Left cardiac atrium (tissue), 4 donors: ENCODE measurements at regions not wholly inside any gene's neighbourhood (a gene's known extent, or its start where the extent isn't known, plus 50 kb on each side); places are given as distances from the start of the nearest gene placed in this dataset.
A peak's percentile ranks its signal among the peaks of the same experiment; 100 is the strongest.

ENCODE experiments used
- ATAC-seq, 2 donors: fragments of 200-7000 bp; cut with Tn5 transposase; one replicate each; pipeline ENCODE4 v1.9.1; 2020; ENCODE audit warnings: mild to moderate bottlenecking in 2 of 2, moderate library complexity in 2 of 2
- DNase-seq: peaks from one replicate; pipeline ENCODE4 v3.0.0-alpha.2; 2020
- intact Hi-C, 2 donors: fragments of 100-400 bp; cut with DNase I; formaldehyde crosslinking; loops; one replicate each; pipeline versions ENCODE4 v1.14.1 to v1.15.1; 2022 to 2023
- donor health status: DM: no; HTN: yes; CAD: no.
- donor health status: DM: no; HTN: yes; CAD: no; lungs with severe emphysema.
- donor health status: DM: yes; HTN: yes; CAD: no.
- donor health status: Dilated cardiomyopathy.

DNA sequence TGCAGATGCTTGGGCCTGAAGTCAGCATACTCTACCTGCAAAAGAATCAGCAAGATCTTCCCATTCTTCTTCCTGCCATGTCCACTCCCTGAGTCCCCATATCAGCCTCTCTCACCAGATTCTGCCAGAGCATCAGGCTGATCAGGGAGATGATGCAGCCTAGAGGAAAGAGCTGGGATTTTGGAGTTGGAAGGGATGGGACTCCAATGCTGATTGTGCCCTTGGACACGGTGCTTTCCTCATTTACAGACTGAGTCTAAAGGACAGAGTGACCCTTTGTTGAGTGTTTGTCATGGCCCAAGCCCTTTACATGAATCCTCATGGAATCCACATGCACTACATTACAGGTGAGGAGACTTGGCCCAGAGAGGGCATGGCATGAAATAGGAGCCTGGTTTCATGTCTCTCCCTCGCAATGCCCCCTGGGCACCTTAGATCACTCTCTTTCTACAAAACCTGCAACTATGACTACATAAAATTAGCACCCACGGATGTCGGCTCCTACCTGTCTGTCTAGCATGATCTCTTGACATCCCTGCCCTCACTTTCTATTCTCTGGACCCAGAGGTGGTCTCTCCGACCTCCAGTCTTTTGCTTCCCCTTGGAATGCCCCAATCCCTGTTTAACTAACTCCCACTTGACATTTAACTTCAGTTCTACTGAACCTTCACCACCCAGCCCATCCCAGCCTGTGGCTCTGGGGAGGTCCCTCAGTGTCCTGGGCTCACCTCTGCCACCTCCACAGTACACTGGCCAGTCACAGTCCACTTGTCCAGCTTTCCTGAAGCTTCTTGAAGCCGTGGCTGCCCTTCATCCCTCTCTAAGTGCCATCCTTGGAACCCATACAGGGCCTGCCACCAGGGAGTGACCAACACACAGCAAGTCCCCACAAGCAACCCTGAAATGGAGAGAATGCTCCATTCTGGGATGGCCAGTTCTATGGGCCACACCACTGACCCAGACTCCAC lies 173.5 kb downstream of the ABHD5 start:
- DNase-seq: no peak
- intact Hi-C loops: no loop called here
- ATAC-seq: no peak

DNA sequence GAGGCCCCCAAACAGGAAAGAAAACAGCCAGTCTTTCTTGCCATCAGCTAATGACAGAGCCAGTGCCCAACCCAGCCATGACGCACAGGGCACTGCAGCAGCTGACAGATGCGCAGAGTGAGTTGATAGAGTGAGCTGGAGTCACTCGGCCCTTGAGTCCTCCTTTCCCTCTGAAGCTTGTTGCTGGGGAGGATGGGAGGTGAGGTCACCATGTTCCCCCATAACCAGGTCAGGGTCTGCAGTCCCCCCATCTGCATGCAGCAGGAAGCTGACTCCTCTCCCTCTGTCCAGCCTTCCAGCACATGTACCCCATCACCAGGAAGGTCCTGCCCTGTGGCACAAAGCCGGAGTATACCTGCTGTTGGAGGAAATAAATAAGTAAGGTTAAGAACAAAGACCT lies 174.6 kb downstream of the ABHD5 start:
- ATAC-seq: no peak
- no peak for DNase-seq
- intact Hi-C loops: no loop called here

DNA sequence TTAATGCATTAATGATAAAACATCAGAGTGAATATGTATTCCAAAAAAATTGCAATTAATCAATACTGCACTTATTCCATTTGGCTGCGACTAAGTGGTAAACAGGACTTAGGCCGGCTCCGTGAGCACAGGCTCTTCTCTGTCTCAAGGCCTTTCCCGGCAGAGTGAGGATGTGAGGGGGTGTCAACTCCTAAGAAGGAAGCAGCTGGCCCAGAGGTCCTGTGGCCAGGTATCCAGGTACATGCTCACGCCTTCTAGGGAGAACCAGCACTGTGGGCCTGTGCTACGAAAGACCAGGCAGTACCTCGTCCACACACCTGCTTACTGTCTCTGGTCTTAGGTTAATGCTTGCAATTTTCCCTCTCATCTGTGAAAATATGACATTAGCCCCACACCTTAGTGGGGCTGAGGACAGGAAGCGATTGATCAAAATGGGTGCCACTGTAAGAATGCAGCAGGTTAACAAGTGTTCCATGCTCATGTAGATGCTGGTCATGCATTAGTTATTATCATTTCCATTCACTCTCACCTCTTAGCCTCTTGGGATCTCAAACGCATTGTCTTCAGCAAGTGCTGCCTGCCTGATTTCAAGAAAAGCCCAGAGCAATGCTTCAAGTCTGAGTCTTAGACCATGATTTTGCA lies 175.3 kb downstream of the ABHD5 start:
- intact Hi-C loops: no loop called here
- no peak for DNase-seq
- ATAC-seq: no peak

DNA sequence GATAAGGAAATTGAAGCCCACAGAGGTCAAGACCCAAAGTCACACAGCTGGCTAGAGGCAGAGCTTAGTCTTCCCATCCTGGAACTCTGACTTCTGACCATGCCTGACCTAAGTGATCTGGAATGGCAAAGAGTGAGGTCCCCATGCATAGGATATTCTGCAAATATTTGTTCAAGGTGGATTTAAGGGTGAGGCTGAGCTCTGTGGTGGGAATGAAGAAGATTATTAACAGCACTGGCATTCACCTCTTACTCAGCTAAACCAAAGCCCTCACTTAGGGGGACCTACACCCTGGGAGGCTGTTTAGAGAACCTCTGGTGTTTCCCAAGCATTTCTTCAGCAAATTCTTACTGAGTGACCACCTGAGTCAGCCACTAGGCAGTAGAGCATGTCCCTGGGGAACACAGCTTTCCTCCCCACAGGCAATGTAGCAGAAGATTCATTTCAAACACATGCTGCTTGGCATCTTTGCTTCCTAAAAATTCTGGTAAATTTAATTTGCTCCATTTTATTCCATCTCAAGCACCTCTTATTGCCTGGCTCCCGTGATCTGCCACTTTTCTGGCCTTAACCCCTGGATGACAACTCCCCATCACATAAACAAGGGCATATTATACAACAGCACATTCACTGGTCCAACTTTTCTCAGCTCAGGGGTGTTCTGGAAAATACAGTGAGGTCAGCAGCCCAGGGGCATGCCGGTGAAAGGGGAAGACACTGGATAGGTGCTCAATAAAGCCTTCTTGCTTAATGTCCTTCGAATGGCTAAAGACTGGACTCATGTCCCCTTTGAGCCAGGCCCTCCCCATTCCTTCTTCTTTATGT lies 176.0 kb downstream of the ABHD5 start:
- intact Hi-C loops: no loop called here
- ATAC-seq: no peak
- no peak for DNase-seq

DNA sequence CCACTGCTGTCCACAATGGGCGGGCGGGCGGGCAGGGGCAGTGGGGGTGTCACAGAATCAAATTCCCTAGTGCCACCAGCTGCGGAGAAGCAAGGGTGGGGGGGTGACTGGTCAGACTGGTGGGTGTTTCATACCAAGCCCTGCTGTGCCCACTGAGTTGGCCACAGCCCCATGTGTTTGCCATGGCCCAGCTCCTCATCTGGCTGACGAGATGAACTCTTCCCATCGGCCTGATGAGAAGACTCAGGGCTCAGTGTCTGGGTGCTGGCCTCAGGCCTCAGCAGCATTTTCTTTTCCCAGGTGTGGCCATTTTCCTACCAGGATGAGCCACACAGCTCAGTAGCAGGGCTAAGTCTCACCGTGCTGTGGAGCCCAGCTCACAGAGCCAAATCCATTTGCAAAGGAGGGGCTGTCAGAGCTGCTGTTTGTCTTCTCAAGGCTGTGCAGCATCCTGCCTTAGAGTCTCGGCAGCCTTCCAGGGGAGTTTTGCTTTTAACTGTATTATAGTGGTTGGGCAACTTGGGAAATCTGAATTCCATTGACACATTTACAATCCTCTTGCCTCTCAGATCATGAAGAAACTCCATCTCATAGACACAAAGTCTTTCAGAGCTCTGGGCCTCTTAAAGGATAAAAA lies 176.8 kb downstream of the ABHD5 start:
- DNase-seq (no peak), ATAC-seq (no peak)
- intact Hi-C loops: no loop called here

DNA sequence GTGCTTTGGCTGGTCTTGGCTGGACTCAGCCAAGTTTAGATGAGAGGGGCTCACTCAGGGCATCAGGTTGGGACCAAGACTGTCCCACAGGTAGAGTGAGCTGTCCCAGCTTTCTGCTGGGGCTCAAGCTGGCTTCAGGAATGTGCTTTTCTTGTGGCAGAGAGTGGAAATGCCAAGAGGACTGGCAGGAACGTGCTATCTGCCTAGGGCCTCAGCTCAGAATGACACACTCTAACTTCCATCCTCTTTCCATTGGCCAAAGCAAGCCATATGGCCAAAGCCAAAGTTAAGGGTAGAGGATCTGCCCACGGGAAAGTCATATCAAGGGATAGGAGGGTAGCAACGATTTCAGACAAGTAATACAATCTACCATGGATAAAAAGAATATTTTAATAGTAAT lies 178.8 kb downstream of the ABHD5 start:
- intact Hi-C loops: no loop called here

DNA sequence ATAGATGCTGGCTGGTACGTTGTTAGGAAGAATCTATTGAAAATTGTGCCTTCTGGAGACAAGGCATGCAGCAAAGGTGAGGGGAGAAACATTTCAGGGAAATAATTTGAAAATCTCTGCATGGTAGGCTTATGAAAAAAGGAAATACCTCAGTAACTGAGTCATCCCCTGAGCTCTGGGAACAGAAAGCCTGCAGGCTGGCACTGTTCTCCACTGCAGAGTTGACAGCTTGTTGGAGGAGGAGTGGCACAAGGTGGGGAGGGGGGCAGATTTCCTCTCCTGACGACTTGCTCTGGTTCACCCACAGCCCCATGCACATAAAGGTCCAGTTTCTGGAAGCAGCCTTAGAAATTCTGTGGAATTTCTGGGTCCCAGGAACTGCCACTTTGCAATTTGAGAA lies 179.4 kb downstream of the ABHD5 start:
- intact Hi-C loops: no loop called here
- DNase-seq: no peak
- peak in 1 of 2 donors; percentile 79 for ATAC-seq

More for the DNA sequence above, 178.8 kb downstream of the ABHD5 start:
- ATAC-seq: no peak
- no peak for DNase-seq

DNA sequence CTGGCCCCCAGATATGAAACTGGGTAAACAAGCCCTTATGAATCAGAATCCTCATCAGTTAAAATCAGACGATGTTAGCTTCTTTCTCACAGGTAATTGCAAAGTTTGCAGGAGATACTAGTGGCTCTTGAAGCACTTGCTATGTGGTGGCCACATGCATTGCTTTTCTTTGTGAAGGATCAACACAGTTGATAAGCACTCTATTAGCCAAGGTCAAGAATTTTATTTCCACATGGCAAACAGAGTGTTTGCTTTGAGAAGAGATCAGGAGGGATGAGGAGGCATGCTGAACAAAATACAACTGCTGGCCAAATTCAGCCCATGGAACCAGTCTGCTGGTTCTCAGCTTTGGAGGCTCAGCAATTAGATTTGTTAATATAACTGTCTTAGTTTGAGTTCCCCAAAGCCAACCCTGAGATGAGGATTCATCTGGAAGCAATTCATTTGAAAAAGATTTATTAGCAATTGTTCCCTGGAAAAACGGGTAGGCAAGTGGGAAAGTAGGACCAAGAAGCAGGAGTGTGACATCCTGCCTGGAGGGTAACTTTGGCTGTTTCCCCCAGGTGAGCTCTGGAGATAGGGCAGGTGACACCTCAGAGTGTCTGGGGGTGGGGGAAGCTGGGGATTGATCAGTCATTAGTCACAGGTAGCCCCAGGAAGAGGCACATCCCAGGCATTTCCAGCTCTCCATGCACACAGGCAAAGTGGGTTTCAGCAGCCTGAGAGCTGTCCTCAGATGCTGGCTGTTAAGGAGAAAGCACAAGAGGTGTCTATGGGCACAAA lies 180.3 kb downstream of the ABHD5 start:
- DNase-seq (no peak), ATAC-seq (no peak)
- intact Hi-C loops: no loop called here

DNA sequence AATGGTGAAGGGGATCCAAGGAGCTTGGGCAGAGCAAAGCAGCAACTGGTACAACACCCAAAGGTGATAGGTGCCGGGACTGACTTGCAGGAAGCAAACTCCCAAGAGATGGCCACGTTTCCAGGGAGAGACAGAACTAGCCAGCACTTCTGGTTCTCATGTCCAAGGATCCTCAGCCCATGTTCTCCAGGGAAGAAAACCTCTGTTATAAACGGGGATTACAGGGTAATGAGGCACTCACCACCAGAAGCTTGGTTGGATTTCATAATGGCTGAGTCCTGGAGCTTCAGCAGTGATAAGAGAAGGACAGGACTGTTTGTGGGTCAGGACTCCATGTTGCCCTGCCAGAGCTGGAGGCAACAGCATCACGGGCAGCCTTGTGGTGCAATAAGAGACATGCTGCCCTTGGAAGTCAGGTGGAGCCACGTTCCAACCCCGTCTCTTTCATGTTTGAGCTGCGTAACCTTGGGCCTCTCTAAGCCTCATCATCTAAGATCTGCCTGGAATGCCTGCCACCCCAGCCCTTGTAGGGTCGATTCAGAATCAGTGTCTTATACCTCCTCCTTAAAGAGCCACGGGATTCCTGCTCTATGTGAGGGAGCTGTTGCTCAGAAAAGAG lies 181.0 kb downstream of the ABHD5 start:
- intact Hi-C loops: no loop called here
- no peak for ATAC-seq

DNA sequence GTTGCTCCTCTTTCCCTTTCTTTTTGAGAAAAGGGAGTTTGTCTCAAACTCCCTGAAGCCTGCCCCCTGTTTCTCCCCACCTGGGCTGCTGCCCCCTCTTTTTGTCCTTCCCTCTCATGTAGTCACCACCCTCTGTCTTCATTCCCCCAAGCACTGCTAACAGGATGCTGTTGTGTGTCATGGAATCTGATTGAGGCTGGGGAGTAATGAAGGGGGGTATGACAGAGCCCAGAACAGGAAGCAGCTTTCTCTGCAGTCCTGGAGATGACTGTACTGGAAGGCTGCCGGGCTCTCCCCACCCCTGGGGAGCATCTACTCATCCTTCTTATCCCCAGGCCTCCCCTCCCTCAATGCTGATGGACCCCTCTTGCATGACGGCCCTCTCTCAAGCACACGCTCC lies 181.6 kb downstream of the ABHD5 start:
- intact Hi-C loops: no loop called here
- no peak for DNase-seq

More for the DNA sequence above, 181.0 kb downstream of the ABHD5 start:
- DNase-seq: no peak

DNA sequence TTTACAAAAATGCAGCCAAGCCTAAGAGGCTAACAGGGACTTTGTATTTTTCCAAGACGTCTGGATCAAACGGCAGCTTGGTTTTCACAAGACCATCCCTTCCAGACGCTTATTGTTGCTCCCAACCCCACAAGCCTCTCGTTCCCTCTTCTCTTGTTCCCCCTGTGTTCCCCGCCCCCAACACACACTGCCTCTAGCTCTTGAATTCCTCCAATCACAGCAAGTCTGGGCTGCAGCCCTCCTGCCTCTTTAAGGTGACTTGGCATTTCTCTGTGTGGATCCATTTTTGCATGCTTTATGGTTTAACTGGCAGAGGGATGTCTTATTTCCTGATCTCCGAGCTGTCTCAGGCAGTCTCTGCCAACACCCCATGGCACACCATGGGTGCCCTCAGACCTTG lies 182.2 kb downstream of the ABHD5 start:
- intact Hi-C loops: no loop called here
- ATAC-seq (no peak), DNase-seq (no peak)

More for the DNA sequence above, 181.6 kb downstream of the ABHD5 start:
- peak in 1 of 2 donors; percentile 38 for ATAC-seq

DNA sequence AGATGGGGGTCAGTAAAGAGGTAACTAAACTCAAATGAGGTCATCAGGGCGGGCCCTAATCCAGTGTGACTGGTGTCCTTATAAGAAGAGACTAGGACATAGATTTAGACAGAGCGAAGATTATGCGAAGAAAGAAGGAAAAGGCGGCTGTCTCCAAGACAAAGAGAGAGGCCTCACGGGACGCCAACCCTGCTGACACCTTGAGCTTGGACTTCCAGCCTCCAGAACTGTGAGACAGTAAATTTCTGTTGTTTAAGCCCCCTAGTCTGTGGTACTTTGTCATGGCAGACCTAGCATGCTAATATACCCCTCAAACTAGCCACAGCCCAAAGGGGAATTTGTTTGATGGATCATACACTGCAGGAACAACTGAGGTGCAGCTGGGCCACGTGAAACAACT lies 183.0 kb downstream of the ABHD5 start:
- DNase-seq (no peak), ATAC-seq (no peak)
- intact Hi-C loops: no loop called here

DNA sequence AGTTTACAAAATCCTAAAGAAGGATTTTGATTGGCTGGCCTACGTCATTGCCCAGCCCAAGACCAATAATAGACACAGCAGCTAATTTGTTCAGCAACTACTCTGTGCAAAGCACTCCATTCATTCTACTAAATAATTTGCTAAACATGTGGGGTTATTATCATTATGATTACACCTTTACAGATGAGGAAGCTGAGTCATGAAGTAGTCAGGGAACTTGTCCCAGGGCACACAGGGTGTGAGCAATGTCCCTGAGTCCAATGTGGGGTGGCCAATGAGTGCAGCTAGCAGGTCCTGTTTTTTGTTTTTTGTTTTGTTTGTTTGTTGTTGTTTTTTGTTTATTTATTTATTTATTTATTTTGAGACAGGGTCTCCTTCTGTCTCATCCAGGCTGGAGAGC lies 183.6 kb downstream of the ABHD5 start:
- intact Hi-C loops: no loop called here
- DNase-seq: no peak
- no peak for ATAC-seq

DNA sequence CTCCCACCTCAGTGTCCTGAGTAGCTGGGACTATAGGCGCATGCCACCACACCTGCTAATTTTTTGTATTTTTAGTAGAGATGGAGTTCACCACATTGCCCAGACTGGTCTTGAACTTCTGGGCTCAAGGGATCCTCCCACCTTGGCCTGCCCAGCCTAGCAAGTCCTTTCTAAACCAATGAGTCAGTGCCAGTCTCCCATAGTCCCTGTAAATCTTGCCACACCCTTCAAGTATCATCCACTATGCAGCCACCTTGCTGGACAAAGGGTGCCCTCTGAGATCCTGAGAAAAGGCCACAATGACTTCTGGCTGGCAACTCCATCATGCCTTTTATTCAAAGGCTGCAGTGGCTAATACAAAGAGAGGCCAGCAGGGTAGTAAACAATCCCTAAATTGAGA lies 184.0 kb downstream of the ABHD5 start:
- intact Hi-C loops: no loop called here
- DNase-seq: no peak
- ATAC-seq: no peak

DNA sequence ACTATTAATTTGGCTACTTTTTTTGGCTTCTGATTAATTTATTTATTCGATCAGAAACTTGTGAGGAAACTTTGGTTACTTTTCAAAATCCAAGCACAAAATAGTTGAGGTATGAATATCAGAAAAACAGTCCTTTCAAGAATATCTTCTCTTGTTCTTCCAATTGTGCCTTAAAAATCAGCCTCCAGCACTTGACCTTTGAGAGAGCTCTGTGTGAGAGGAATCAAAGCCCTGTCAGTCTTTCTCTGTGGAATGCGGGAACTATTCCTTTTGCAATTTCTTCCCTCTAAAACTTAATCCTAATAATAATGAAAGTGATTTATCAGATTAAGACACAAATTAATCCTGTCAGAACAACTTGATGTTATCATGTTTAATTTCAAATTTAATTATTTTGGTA lies 185.9 kb downstream of the ABHD5 start:
- no peak for ATAC-seq
- intact Hi-C loops: no loop called here

DNA sequence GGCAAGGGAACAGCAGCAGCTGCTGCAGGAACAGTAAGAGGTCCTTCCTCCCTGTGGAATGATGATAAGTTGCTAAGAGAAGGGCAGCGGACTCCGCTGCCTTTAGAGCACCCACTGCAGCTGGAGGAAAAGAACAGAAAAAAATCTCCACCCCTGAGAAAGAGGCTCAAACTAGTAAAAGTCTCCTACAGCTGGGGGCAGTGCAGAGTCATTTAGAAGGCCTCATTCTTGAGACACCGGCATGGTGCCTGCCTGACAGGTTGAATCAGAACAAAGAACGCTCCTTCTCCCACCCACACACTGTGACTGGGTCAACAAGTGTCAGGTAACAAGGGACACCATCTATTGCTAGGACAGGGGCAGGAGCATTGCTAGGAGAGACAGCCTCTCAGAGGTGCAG lies 188.4 kb downstream of the ABHD5 start:
- ATAC-seq: peak in 1 of 2 donors; percentile 43

More for the DNA sequence above, 185.9 kb downstream of the ABHD5 start:
- no peak for DNase-seq

DNA sequence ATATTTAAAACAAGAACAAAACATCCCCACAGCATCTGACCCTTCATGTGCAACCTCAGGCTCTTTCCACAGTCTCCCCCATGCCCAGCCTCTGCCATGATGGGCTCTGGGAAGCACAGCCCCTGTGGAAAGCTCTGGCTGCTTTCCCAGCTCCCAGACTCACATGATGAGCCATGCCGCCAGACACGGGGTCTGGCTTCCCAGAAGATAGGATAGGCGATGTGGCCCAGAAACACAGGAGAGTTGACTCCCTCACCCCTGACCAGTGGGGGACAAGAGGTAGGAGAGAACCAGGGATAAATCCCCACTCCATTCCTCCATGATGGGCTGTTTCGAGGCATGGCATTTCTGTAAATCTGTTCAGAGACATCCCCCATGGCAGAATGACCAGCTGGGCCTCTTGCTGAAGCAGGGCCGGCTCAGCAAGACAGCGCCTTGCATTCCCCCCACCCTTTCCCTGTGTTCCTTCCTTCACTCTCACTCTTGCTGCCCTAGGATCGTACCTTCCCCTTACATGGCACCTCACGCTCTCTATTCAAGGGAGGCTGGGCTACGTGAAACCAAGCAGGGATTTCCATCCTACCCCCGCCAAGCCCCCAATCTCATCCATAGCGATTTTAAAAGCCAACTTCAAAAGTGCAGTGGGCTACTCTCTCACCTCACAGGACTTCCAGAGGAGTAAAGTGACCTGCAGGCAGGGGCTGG lies 192.4 kb downstream of the ABHD5 start:
- ATAC-seq (peak; percentile 13 to 41), DNase-seq (no peak)
- intact Hi-C loops: no loop called here

More for the DNA sequence above, 188.4 kb downstream of the ABHD5 start:
- DNase-seq: no peak
- intact Hi-C loops: no loop called here
